HG03060 (cell line): ENCODE measurements at regions not wholly inside any gene's neighbourhood (a gene's known extent, or its start where the extent isn't known, plus 50 kb on each side); places are given as distances from the start of the nearest gene placed in this dataset.

Experiments used
- ATAC-seq: cut with Tn5 transposase; IDR thresholded peaks from one replicate; pipeline ENCODE4 v1.9.1; 2021; ENCODE audit warnings: low read depth, moderate number of reproducible peaks; ENCODE audit not compliant: unreplicated experiment

DNA sequence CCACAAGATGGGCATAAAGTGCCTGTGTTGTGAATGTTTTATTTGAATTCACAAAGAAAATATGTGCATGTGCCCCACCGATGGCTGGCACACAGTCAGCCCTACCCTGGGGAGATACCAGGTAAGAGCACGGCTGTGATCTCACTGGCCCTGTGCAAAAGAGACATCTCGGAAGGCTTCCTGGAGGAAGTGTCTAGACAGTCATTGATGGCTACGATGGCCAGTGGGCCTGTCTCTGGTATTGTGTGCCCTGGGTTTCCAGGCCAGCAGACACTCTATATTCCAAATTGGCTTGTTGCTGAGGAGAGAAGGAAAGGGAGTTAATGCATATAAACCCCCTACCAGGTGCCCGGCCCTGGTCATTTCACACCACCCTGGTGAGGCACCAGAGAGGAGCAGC lies 211.7 kb downstream of the GLI2 start:
- ATAC-seq, result no peak

GRCh38 chr2:120947982-120948661 lies 212.5 kb downstream of the GLI2 start:
- no peak for ATAC-seq

DNA sequence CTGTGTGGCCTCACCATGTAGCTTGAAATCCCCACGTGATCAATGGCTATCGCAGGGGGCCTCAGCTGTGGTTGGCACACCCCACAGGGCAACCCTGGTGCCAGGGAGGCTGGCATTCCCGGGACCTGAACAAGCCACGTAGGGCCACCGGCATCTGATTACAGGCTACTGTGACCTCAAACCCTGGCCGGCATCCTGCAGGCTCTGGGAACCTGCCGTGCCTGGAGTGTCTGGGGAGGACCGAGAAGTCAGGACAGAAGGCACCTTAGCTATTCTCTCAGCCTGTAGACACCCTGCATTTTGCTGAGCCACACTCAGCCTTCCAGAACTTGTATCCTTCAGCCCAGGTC lies 213.0 kb downstream of the GLI2 start:
- ATAC-seq, result no peak

- ATAC-seq, result no peak
Measured at GRCh38 chr2:120949027-120949956, 213.6 kb downstream of the GLI2 start.

- ATAC-seq, result no peak
Measured at GRCh38 chr2:120949957-120950590, 214.4 kb downstream of the GLI2 start.

DNA sequence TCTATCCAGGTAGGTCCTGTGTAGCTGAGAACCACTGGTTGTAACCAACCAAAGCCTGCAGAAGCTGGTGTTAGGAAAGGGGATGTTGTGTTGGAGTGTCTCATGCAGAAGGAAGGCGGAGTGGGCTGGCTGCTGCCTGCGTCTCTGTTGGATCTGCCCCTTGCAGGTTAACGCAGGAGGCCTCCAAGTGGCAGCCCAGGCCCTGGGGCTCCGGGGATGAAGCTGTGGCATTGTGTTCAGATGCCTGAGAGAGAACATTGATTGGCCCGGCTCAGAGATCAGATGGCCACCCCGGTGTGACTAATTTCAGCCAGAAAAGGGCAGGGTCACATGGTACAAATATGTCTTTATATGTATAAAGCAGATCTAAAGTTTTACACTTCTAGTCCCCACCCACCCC lies 216.0 kb downstream of the GLI2 start:
- no peak for ATAC-seq

- ATAC-seq, result no peak
Measured at GRCh38 chr2:120952318-120952717, 216.7 kb downstream of the GLI2 start.

- ATAC-seq, result no peak
Measured at GRCh38 chr2:120953066-120953756, 217.5 kb downstream of the GLI2 start.

- no peak for ATAC-seq
Measured at GRCh38 chr2:120953843-120954584, 218.3 kb downstream of the GLI2 start.

DNA sequence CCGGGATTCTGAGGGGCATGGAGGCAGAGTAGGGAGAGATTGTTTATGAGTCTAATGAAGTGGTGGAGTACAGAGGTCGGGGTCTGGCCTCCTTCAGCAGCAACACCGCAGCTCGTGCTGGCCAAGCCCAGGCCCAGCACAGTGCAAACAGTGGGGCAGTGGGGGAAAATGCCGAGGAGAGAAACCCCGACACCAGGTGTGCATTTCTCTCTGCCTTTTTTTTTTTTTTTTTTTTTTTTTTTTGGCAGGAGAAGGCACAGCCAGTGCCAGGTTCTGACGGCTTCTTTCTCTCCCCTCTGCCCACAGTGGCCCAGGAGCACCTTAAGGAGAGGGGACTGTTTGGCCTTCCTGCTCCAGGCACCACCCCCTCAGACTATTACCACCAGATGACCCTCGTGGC lies 219.3 kb downstream of the GLI2 start:
- no peak for ATAC-seq

- ATAC-seq, result no peak
Measured at GRCh38 chr2:120955427-120955826, 219.8 kb downstream of the GLI2 start.

- no peak for ATAC-seq
Measured at GRCh38 chr2:120956486-120957156, 221.0 kb downstream of the GLI2 start.

DNA sequence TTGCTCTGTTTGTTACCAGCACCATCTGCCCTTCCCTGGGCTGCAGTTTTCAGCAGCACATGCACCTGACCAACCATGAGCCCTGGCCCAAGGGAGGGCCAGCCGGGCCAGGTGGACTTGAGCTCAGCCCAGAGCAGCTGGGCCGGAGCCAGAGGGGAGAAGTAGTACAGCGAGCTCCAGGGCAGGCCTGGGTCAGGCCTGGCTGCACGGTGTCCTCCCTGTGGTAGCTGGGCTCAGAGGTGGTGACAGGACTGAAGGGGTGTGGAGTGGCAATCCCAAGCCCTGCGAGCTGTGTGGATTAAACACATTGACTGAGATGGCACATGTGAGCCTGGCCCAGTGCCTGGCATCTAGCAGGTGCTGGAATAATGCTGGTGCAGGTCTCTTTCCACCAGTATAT lies 222.2 kb downstream of the GLI2 start:
- ATAC-seq, result no peak

- ATAC-seq, result no peak
Measured at GRCh38 chr2:120958623-120959366, 223.1 kb downstream of the GLI2 start.

- no peak for ATAC-seq
Measured at GRCh38 chr2:120959426-120959825, 223.8 kb downstream of the GLI2 start.

DNA sequence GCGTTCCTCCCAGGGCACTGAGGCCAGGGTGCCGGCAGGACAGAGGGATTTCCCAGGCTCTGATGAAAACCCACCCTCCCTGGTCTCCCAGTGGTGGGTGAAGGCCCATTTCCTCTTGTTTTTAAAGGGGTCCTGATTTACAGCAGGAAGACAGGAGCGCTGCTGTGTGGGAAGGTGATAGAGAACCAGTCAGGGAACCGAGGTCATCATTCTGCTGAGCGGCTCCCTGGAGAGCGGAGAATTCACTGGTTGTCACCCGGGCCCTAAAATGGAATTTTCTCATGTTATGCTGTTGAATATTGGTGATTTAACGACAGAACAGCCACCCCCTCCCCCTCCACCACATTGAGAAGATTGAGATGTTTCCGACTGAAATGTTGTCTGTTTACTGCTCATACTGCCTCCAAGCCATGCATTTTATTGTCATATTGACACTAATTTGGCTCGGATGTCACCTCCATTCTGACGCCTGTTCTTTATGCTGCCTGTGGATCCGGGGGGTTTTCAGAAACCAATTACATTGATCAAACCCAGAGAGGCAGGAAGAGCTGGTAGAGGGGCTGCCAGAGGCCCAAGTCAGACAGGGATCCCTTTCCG lies 225.2 kb downstream of the GLI2 start:
- ATAC-seq, result no peak

DNA sequence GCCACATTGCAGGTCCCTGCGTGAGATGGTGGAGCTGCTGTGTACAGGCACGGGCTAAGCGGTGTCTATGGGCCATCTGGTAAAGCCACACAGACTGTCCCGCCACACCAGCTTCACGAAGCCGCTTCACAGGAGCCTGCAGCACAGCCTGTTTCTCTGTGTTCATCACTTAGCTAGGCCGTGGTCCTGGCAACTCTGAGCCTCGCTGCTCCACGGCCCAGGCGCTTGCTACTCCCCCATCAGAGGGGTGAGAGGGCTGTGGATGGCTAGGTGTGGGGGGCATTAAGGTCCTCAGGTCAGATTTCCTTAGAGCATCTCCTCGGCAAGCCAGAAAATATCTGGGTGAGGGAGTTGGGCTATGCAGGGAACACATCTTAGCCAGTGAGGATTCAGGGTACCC lies 225.7 kb downstream of the GLI2 start:
- ATAC-seq, result no peak

DNA sequence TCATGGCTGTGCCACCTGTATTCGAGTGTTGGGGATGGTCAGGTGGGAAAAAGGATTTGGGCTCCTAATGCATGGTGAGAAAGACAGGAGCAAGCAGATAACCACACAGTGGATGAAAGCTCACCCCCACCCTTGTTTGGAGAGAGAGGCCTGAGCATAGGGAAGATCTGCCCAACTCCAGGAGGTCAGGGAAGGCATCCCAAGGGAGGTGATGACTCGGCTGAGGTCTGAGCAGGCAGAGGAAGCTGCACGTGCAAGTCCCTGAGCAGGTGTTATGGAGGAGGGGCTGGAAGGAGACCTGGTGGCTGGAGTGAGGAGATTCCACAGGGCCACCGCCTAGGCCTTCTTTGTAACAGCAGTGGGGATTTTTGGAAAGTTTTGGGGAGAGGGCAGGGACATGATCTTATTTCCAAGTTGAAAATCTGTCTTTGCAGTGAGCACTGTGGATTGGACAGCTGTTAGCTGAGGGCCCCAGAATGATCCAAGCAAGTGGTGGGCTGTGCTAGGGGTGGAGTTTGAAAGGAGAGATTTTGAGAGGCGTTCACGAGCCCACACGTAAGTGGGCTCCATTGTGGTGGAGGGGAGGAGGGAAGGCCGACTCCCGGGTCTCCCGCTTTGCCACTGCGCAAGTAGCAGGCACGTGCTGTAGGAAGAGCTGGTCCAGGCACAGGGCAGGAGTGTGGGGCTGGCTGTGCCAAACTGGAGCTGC lies 228.5 kb downstream of the GLI2 start:
- ATAC-seq, result no peak
